ENCODE measurements at regions not wholly inside any gene's neighbourhood (a gene's known extent, or its start where the extent isn't known, plus 50 kb on each side); places are given as distances from the start of the nearest gene placed in this dataset.

DNA sequence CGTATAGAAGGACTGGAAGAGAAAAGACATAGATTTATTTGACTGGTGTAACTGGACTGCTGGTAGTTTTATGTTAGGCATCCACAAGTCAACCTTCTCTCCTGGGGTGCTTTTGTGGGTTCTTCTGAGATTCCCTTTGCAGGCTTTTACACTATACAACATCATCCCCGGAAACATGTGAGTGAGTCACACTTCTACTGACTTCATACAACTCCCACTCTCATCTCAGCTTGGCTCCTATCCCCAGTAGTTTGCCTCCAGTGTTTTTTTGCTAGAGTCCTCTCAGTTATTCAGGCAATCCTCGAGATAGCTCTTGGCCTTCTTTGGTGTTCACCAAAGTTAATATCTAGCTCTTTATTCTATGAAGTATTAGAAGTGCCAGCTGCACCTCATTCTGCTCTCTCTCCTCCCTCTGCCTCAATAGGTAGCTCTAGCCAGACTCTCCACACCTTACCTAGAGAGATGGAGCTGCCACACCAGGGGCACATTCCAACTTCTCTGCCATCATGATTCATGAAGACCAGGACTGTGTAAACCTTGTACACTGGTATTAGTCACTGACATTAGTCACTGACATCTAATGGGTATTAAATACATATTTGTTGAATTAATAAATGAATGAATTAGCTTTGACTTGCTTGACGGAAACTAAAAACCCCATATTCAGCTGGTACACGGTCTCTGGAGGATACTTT, 281.9 kb downstream of the PPP1R3A start:
- TF ChIP-seq, protein P1, sequence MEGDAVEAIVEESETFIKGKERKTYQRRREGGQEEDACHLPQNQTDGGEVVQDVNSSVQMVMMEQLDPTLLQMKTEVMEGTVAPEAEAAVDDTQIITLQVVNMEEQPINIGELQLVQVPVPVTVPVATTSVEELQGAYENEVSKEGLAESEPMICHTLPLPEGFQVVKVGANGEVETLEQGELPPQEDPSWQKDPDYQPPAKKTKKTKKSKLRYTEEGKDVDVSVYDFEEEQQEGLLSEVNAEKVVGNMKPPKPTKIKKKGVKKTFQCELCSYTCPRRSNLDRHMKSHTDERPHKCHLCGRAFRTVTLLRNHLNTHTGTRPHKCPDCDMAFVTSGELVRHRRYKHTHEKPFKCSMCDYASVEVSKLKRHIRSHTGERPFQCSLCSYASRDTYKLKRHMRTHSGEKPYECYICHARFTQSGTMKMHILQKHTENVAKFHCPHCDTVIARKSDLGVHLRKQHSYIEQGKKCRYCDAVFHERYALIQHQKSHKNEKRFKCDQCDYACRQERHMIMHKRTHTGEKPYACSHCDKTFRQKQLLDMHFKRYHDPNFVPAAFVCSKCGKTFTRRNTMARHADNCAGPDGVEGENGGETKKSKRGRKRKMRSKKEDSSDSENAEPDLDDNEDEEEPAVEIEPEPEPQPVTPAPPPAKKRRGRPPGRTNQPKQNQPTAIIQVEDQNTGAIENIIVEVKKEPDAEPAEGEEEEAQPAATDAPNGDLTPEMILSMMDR (IDR thresholded peaks at IDR 0.05): no peak
- TF ChIP-seq POLR2A (IDR thresholded peaks at IDR 0.05; ENCODE audit: low read depth) (no peak), POLR2AphosphoS5 (IDR thresholded peaks at IDR 0.05) (no peak), EP300 (IDR thresholded peaks at IDR 0.05) (no peak)

All from esophagus muscularis mucosa (tissue), 4 donors.